Right ventricle myocardium inferior (tissue), 1 donor: ENCODE measurements at regions not wholly inside any gene's neighbourhood (a gene's known extent, or its start where the extent isn't known, plus 50 kb on each side); places are given as distances from the start of the nearest gene placed in this dataset.
"Not testable (repeated sequence)": the region's sequence is repeated elsewhere in the genome, so short reads cannot be mapped to it uniquely, and the experiment has no call there.

Experiments
- ATAC-seq: fragments of 200-7000 bp; cut with Tn5 transposase; one replicate; pipeline ENCODE4 v1.9.1; 2020; ENCODE audit warnings: mild to moderate bottlenecking, moderate library complexity
- DNase-seq: peaks from one replicate; pipeline ENCODE4 v3.0.0; 2021; ENCODE audit errors: missing footprints
- intact Hi-C: fragments of 100-400 bp; cut with DNase I; formaldehyde crosslinking; loops from one replicate; pipeline ENCODE4 v1.11.0; 2022
- donor health status: DM: no; HTN: yes; CAD: no; lungs with severe emphysema.

GRCh38 chr4:133565379-133565778, 416.3 kb downstream of the PCDH10 start:
- intact Hi-C loops: no loop called here
- no peak for DNase-seq
- no peak for ATAC-seq

GRCh38 chr4:133559987-133560386, 410.9 kb downstream of the PCDH10 start:
- ATAC-seq (no peak), DNase-seq (no peak)
- intact Hi-C loops: no loop called here

GRCh38 chr4:133555671-133556070, 406.6 kb downstream of the PCDH10 start:
- ATAC-seq: no peak
- intact Hi-C loops: no loop called here
- no peak for DNase-seq

DNA sequence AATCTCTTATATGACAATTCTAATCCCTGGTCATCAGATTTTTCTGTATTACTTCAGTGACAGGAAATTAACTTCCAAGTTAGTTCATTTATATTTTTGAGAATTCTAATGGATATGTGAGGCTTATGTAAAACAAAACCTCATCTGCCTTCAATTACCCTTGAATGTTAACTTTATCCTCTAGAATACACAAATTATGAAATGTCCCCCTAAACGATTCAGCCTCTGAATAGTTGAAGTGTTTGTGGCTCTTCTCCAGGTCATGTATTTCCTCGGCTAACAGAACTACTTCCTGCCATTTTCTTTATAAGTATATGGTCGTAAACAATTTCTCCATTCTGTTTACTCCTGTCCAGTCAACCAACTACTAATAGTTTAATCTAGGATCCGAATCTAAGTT, 401.3 kb downstream of the PCDH10 start:
- intact Hi-C loops: no loop called here
- no peak for ATAC-seq
- no peak for DNase-seq

GRCh38 chr4:133544097-133544496, 395.0 kb downstream of the PCDH10 start:
- ATAC-seq: no peak
- intact Hi-C loops: no loop called here
- no peak for DNase-seq

GRCh38 chr4:133537780-133538281, 388.7 kb downstream of the PCDH10 start:
- intact Hi-C loops: no loop called here
- no peak for DNase-seq
- no peak for ATAC-seq

DNA sequence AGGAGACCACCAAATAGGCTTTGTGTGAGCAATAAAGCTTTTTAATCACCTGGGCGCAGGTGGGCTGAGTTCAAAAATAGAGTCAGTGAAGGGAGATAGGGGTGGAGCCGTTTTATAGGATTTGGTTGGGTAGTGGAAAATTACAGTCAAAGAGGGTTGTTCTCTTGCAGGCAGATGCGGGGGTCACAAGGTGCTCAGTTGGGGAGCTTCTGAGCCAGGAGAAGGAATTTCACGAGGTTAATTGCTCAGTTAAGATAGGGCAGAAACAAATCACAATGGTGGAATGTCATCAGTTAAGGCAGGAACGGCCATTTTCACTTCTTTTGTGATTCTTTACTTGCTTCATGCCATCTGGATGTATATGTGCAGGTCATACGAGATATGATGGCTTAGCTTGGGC, 385.1 kb downstream of the PCDH10 start:
- DNase-seq, ATAC-seq, intact Hi-C loops: not testable (repeated sequence)

GRCh38 chr4:133524369-133524768, 375.3 kb downstream of the PCDH10 start:
- intact Hi-C loops: no loop called here
- ATAC-seq: no peak
- DNase-seq: no peak

GRCh38 chr4:133513901-133514300, 364.8 kb downstream of the PCDH10 start:
- intact Hi-C loops: no loop called here
- no peak for DNase-seq
- no peak for ATAC-seq

DNA sequence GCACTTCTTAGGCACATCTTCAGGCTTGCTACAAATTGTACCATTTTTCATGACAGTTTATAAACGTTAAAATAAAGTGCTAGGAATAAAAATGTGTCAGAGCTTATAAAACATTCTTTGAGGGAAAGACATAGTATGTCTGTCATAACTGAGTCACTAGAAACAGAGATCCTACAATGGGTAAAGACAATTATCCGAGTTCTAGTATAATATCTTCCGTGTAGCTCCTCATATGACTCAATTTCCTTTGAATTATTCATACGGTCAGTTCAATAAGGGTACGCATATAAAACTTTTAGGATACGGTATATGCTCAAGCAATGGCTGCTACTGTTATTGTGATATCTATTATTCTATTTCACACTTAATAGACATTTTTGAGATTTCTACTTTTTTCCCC, 349.1 kb downstream of the PCDH10 start:
- ATAC-seq (no peak), DNase-seq (no peak)
- intact Hi-C loops: no loop called here

GRCh38 chr4:133493776-133494175, 344.7 kb downstream of the PCDH10 start:
- ATAC-seq: no peak
- intact Hi-C loops: no loop called here
- no peak for DNase-seq

DNA sequence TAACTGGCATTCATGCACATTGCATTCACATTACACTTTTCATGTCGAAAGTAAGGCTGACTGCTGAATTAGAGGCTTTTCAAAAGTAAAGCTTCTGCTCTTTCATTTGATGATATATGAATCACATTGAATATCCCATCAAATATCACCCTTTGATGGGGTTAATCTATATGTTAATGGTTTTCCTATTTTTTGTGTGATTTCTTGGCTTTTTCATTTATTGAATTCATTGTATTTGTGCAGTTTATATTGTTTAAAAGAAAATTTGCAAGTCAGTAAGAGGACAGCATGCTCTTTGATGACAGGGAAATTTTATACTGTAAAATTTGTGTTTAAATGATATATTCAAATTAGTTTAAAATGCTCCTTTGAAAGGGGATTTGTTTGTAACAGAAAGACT, 344.1 kb downstream of the PCDH10 start:
- no peak for DNase-seq
- intact Hi-C loops: no loop called here
- no peak for ATAC-seq

DNA sequence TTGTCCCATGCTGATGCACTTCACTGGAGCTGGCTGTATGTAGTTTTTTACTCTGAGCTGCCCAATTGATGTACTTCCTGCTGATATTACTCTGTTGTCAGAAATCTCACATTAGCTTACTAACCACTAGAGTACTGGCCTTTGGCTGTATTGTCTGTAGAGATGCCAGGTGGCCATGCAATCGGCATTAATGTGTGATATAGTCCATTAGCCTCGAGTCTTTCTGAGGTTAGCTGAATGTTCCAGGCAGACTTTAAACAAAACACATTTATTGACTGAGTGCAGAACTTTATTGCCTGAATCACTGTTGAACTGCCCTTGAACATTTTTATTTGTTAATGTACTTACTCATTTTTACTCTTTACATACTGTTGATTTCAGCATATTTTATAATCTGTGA, 335.2 kb downstream of the PCDH10 start:
- ATAC-seq (no peak), DNase-seq (no peak)
- intact Hi-C loops: no loop called here

DNA sequence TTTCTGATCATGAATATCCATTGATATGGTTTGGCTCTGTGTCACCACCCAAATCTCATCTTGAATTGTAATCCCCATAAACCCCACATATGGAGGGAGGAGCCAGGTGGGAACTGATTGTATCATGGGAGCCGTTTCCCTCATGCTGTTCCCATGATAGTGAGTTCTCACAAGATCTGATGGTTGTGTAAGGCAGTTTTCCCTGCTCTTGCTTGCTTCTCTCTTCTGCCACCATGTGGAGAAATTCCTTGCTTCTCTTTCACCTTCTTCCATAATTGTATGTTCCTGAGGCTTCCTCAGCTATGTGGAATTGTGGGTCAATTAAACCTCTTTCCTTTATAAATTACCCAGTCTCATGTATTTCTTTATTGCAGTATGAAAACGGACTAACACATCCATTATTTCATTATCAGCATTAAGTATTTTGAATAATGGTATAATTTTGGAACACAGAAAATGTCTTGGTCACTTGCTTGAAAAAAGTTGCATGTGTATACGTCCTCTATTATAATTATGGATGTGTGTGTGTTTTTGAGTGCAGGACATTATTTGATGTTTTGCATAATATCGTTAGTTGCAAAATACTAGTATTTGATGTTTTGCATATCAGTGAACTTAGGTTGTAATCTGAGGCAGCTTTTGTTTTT, 334.6 kb downstream of the PCDH10 start:
- intact Hi-C loops: no loop called here
- ATAC-seq: no peak

DNA sequence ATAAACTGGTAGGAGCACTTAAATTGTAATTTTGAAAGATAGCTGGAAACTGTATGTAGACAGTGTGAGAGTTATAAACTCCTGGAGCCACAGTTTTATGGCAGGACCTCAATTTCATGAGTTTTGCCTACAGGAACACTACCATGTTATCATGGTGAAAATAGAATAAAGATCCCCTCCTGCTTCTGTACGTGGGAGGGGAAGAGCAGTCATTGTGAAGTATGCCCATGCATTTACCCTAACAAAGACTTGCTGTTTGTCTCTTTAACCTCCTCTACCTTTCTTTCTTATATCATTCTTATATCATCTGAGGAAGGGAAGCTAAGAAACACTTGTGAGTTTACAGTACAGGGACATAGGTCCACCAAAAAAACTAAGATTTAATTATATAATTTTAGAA, 327.0 kb downstream of the PCDH10 start:
- intact Hi-C loops: no loop called here
- DNase-seq: no peak

More for the DNA sequence above, 334.6 kb downstream of the PCDH10 start:
- DNase-seq: no peak

GRCh38 chr4:133474501-133474900, 325.4 kb downstream of the PCDH10 start:
- DNase-seq (no peak), ATAC-seq (no peak)
- intact Hi-C loops: no loop called here

More for the DNA sequence above, 327.0 kb downstream of the PCDH10 start:
- ATAC-seq: no peak

- ATAC-seq (no peak), DNase-seq (no peak)
- intact Hi-C loops: no loop called here
These were observed 323.1 kb downstream of the PCDH10 start for GRCh38 chr4:133472244-133472643.

DNA sequence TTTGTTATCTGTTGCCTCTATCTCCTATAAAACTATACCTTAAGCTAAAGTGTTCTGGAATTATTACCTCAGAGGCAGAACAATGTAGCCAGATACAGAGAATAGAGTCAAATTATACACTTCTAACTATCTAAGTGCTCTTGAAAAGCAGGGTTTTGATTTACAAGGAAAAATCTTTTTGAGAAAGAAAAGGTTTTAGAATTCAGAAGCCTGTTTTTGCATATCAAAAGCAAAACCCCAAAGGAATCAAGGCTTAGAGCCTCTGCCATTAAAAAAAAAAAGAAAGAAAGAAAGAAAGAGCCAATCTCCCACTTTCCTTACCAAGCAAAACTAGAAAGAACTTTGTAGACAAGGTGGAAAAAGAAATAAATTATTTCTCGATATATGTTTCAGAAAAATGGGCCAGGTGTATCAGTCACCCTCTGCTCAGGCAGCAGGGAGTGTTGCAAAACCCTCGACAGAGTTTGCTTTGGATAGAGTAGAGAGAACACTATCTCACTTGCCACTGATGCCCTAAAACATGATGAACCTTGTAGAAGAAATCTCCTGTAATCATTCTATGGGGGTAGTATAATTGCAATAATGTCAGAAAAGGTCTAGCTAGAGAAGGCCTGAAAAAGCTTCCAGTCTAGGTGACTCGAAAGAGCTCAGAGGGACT, 318.3 kb downstream of the PCDH10 start:
- intact Hi-C loops: no loop called here
- ATAC-seq (no peak), DNase-seq (no peak)

- no peak for ATAC-seq
- no peak for DNase-seq
- intact Hi-C loops: no loop called here
These were observed 315.9 kb downstream of the PCDH10 start for GRCh38 chr4:133465022-133465421.

- DNase-seq: no peak
- intact Hi-C loops: no loop called here
- no peak for ATAC-seq
These were observed 315.2 kb downstream of the PCDH10 start for GRCh38 chr4:133464311-133464710.

DNA sequence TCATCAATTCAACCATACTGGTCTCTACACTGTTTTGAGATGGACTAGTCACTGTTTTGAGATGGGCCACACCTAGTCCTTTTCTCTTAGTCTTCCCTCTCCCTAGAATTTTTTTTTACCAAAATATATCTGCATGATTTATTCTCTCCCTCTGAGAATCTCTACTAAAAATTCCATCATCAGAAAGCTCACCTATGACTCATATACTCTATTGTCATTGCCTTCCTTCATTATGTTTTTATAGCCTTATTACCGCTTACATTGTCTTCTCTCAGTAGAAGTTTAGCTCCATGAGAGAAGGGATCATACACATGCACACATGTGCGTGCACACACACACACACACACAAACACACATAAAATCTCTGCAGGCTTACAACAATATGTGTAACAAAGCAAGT, 303.6 kb downstream of the PCDH10 start:
- ATAC-seq: no peak

More for the DNA sequence above, 303.6 kb downstream of the PCDH10 start:
- intact Hi-C loops: no loop called here
- no peak for DNase-seq
